Aorta (tissue), 5 donors: ENCODE measurements at regions not wholly inside any gene's neighbourhood (a gene's known extent, or its start where the extent isn't known, plus 50 kb on each side); places are given as distances from the start of the nearest gene placed in this dataset.
"Not testable (repeated sequence)": the region's sequence is repeated elsewhere in the genome, so short reads cannot be mapped to it uniquely, and the experiment has no call there.

Experiments
- ATAC-seq: fragments of 200-7000 bp; cut with Tn5 transposase; one replicate; pipeline ENCODE4 v1.9.1; 2022; ENCODE audit warnings: moderate library complexity; ENCODE audit not compliant: low FRiP score
- DNase-seq, 2 donors: peaks; one replicate each; pipeline ENCODE4 v3.0.0-alpha.2; 2020
- H3K27ac ChIP-seq, 2 donors: one replicate each; pipeline ENCODE4 v1.5.1; 2013; ENCODE audit warnings: low read length in 2 of 2, mild to moderate bottlenecking in 2 of 2, moderate library complexity in 2 of 2, control low read depth in 1 of 2, inconsistent platforms in 1 of 2, low read depth in 1 of 2
- H3K27me3 ChIP-seq, 2 donors: one replicate each; pipeline ENCODE4 v1.6.1; 2013; ENCODE audit warnings: control low read depth in 1 of 2, low read length in 1 of 2, mild to moderate bottlenecking in 1 of 2, moderate library complexity in 1 of 2; ENCODE audit not compliant: insufficient read depth in 2 of 2, control insufficient read depth in 1 of 2
- H3K36me3 ChIP-seq, 2 donors: one replicate each; pipeline ENCODE4 v1.6.1; 2013; ENCODE audit warnings: control low read depth in 1 of 2, low read length in 1 of 2, mild to moderate bottlenecking in 1 of 2; ENCODE audit not compliant: insufficient read depth in 2 of 2, control insufficient read depth in 1 of 2
- H3K4me1 ChIP-seq, 2 donors: one replicate each; pipeline ENCODE4 v1.6.1; 2013; ENCODE audit warnings: low read length in 2 of 2, control low read depth in 1 of 2, mild to moderate bottlenecking in 1 of 2, moderate library complexity in 1 of 2; ENCODE audit not compliant: insufficient read depth in 2 of 2, control insufficient read depth in 1 of 2
- H3K4me3 ChIP-seq, 2 donors: one replicate each; pipeline ENCODE4 v1.5.1; 2013; ENCODE audit warnings: low read length in 2 of 2, control low read depth in 1 of 2, mild to moderate bottlenecking in 1 of 2
- H3K9me3 ChIP-seq: one replicate; pipeline ENCODE4 v1.6.1; 2013; ENCODE audit warnings: mild to moderate bottlenecking, low read length; ENCODE audit not compliant: control insufficient read depth
- WGBS, 2 donors: extraction: QIAGEN DNeasy Blood & Tissue Kit; methylation state at CpG; one replicate each; pipeline ENCODE4 v1.1.7; 2013; 5-methylcytosine and 5-hydroxymethylcytosine counted together
- intact Hi-C, 2 donors: fragments of 100-400 bp; cut with DNase I; formaldehyde crosslinking; loops; one replicate each; pipeline versions ENCODE4 v1.14.2 to v1.15.0; 2022
- donor health status: healthy with polysubstance abuse.
- donor health status: Bipolar disorder and iron deficiency.
- donor health status: DM: no; HTN: no; CAD: no.
- donor health status: DM: no; HTN: no; CAD: no.
- donor health status: DM: yes; HTN: yes; CAD: no.

GRCh38 chr6:134624781-134625180 lies 306.9 kb upstream of the SGK1 start:
- H3K9me3 ChIP-seq = no peaks in the 10 kb centered on the region
- no peak overlapping the region for H3K27ac ChIP-seq
- H3K4me1 ChIP-seq = no peaks in the 10 kb centered on the region
- H3K36me3 ChIP-seq = no peaks in the 10 kb centered on the region
- no peak overlapping the region for H3K4me3 ChIP-seq
- intact Hi-C loops = no loop called here
- H3K27me3 ChIP-seq = no peaks in the 10 kb centered on the region
- WGBS, 2 donors = 95 to 97% methylated on average over 6 of the region's 6 CpGs
- ATAC-seq = no peak
- DNase-seq = no peak

- Histone ChIP-seq H3K4me3 (no peak overlapping the region), H3K4me1 (no peaks in the 10 kb centered on the region), H3K36me3 (no peaks in the 10 kb centered on the region), H3K9me3 (no peaks in the 10 kb centered on the region), H3K27ac (no peak overlapping the region), H3K27me3 (no peaks in the 10 kb centered on the region)
- ATAC-seq = no peak
- intact Hi-C loops = no loop called here
- 90 to 93% methylated on average over 5 of the region's 5 CpGs for WGBS, 2 donors
- DNase-seq = no peak
Observed at GRCh38 chr6:134623401-134623800, 305.5 kb upstream of the SGK1 start.

DNA sequence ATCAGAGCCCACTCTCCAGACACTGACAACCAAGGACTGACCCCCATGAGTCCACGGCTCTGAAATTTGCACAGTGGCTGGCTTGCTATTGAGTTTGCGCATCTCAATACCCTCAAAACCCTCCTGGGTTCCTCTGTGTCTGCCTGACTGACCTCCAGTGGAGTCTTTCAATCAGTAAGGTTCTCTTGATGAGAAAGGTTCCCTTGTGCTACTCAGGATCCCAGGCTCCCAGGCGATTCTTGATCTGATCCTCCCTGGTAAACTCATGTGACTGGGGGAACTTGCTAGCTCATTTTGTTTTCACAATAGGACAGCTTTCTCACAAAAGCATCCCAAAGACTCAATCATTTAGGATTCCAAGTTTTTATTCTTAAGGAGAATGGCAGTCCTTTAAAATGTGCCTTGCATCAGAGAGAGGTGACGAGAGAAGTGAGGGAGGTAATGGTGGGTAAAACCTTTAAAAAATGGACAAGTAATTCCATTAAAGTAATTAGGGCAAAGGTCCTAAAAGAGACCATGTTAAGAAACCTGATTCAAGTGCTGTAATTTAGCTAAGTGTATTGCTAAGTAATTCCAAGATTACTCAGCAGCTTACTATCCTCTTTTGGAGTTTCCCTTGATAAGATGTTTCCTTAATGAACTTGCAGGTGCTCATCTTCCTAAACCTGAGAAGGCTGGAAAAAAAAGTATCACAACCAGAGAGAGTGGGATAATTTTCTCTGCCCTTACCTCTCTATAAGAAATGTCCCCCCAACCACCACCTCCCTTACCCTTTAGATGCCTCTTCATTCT lies 304.7 kb upstream of the SGK1 start:
- ATAC-seq (no peak), DNase-seq (no peak)
- intact Hi-C loops = no loop called here
- H3K4me3 ChIP-seq = no peak overlapping the region
- 82% methylated on average over 4 of the region's 4 CpGs for WGBS, 2 donors
- H3K27me3 ChIP-seq = no peaks in the 10 kb centered on the region
- no peak overlapping the region for H3K27ac ChIP-seq
- no peaks in the 10 kb centered on the region for H3K36me3 ChIP-seq
- no peaks in the 10 kb centered on the region for H3K9me3 ChIP-seq
- no peaks in the 10 kb centered on the region for H3K4me1 ChIP-seq

GRCh38 chr6:134621858-134622257 lies 303.9 kb upstream of the SGK1 start:
- DNase-seq (no peak), ATAC-seq (no peak)
- Histone ChIP-seq H3K9me3 (no peaks in the 10 kb centered on the region), H3K36me3 (no peaks in the 10 kb centered on the region), H3K4me3 (no peak overlapping the region), H3K27ac (no peak overlapping the region), H3K4me1 (no peaks in the 10 kb centered on the region), H3K27me3 (no peaks in the 10 kb centered on the region)
- intact Hi-C loops = no loop called here

DNA sequence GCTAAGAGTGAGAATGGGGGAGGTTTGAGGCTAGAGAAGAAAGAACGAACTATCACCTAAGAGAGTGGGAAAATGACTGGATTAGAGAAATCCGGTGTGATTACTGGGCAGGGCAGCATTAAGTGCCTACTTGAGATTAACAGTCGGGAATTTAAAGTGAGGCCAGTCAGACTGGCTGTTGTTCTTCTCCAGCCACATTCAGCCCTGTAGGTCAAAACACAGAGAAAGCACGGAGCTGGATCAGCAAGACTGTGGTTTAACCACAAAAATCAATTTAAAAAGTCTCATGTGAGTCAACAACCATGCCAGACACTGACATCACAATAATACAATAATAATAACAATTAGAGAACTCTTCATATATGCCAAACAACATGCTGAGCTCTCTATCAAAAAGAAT lies 301.9 kb upstream of the SGK1 start:
- H3K27ac ChIP-seq = no peak overlapping the region

DNA sequence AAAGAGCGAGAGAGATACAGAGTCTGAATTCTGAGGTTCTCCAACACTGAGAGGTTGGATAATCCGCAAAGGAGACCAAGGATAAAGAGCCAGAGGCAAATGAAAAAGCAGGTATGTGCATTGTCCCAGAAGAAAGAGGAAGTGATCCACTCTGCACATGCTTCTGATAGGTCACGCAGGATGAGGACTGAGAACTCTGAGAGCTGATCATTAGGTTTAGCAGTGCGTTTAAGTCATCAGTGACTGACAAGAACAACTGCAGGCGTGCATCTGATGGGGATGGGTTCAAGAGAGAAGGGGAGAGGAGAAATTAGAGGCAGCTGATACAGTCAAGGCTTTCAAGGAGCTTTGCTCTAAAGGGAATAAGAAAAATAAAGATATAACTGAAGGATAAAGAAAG lies 301.2 kb upstream of the SGK1 start:
- 94 to 98% methylated on average over 5 of the region's 5 CpGs for WGBS, 2 donors
- Histone ChIP-seq H3K27ac (no peak overlapping the region), H3K4me3 (no peak overlapping the region), H3K4me1 (no peaks in the 10 kb centered on the region), H3K27me3 (no peaks in the 10 kb centered on the region), H3K9me3 (no peaks in the 10 kb centered on the region), H3K36me3 (no peaks in the 10 kb centered on the region)
- intact Hi-C loops = no loop called here
- no peak for ATAC-seq
- no peak for DNase-seq

More for the DNA sequence above, 301.9 kb upstream of the SGK1 start:
- 77% methylated on average over 4 of the region's 4 CpGs for WGBS, 2 donors
- Histone ChIP-seq H3K9me3 (no peaks in the 10 kb centered on the region), H3K36me3 (no peaks in the 10 kb centered on the region), H3K27me3 (no peaks in the 10 kb centered on the region), H3K4me3 (no peak overlapping the region), H3K4me1 (no peaks in the 10 kb centered on the region)
- intact Hi-C loops = no loop called here
- DNase-seq (no peak), ATAC-seq (no peak)

DNA sequence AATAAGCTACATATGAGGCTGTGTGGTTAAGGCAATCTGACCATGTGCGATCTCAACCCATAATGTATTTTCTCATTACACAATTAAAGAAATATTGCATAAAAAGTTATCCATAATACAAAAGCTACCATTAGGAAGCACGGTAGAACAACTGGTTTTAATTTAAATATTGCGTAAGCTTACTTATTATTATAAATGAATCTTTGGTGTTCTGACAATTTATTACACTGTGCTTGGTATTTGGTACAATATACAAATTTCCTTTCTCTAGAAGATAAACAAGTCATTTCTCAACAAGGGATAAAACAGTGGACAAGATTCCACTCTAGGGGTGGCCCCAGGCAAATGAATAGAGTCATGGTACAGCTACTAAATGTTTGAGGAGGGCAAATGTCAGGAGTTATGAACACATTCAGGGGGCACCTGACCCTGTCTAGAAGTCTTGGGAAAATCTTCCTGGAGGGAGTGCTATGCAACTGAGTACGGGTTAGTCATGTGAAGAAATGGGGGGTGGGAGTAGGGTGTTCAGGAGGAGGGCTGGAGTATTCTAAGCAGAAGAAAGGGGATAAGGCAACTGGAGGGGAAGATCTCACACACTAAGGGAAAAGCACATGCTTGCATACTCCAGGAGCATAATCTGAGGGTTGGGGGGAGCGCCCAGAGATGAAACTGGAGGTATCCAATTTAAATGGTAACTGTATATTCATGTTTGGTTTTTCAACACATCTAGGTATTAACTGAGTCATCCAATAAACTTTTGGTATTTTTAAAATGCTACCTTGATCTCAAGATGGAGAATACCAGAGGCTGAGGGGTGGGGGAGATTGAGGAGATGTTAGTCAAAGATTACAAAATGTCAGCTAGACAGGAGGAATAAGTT lies 296.9 kb upstream of the SGK1 start:
- intact Hi-C loops = no loop called here
- Histone ChIP-seq H3K36me3 (no peaks in the 10 kb centered on the region), H3K4me1 (no peaks in the 10 kb centered on the region), H3K27ac (no peak overlapping the region), H3K27me3 (no peaks in the 10 kb centered on the region), H3K9me3 (no peaks in the 10 kb centered on the region), H3K4me3 (no peak overlapping the region)
- WGBS, 2 donors = 91% methylated on average over 5 of the region's 5 CpGs
- ATAC-seq (no peak), DNase-seq (no peak)

DNA sequence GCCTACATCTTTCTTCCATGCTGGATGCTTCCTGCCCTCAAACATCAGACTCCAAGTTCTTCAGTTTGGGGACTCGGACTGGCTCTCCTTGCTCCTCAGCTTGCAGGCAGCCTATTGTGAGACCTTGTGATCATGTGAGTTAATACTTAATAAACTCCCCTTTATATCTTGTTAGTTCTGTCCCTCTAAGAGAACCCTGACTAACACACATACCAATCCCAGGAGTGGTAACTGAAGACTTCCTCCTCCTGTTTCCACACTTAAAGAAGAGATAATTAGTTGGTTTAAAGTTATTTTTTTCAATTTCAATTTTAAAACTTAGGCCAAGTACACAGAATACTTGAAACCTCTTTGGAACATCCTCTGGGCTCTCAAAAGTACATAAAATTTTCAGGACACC lies 294.2 kb upstream of the SGK1 start:
- H3K27me3 ChIP-seq, H3K4me1 ChIP-seq, H3K27ac ChIP-seq, intact Hi-C loops, H3K9me3 ChIP-seq, ATAC-seq, H3K36me3 ChIP-seq, H3K4me3 ChIP-seq, DNase-seq: not testable (repeated sequence)
- 85 to 100% methylated on average over 1 of the region's 1 CpG for WGBS, 2 donors

DNA sequence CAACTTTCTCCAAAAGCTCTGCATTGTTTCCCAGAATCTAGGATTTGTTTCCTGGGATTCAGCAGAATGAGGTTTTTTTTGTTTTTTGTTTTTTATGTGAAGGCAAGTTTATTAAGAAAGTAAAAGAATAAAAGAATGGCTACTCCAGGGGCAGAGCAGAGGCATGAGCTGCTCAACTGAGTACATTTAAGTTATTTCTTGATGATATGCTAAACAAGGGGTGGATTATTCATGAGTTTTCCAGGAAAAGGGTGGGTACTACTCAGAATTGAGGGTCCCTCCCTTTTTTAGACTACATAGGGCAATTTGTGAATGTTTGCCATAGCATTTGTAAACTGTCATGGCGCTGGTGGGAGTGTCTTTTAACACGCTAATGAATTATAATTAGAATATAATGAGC lies 292.5 kb upstream of the SGK1 start:
- Histone ChIP-seq H3K27ac (no peak overlapping the region), H3K36me3 (no peaks in the 10 kb centered on the region), H3K4me3 (no peak overlapping the region), H3K4me1 (no peaks in the 10 kb centered on the region), H3K27me3 (no peaks in the 10 kb centered on the region), H3K9me3 (no peaks in the 10 kb centered on the region)
- intact Hi-C loops = no loop called here
- DNase-seq = no peak
- ATAC-seq = no peak
- 94 to 96% methylated on average over 2 of the region's 2 CpGs for WGBS, 2 donors
